PC-3 (cell line): ENCODE measurements at regions not wholly inside any gene's neighbourhood (a gene's known extent, or its start where the extent isn't known, plus 50 kb on each side); places are given as distances from the start of the nearest gene placed in this dataset.

Source experiments
- CTCF ChIP-seq: fragments of 300-600 bp; sonication (generic); conservative IDR thresholded peaks from 2 replicates; pipeline ENCODE4 v1.5.1; 2017; ENCODE audit warnings: antibody characterized with exemption, low read depth, mild to moderate bottlenecking, low read length
- EZH2 ChIP-seq: fragments of 300-600 bp; sonication (generic); IDR thresholded peaks from one replicate; pipeline ENCODE4 v1.6.1; 2017; ENCODE audit warnings: antibody characterized with exemption, mild to moderate bottlenecking, low read length; ENCODE audit not compliant: unreplicated experiment
- EZH2phosphoT487 ChIP-seq: fragments of 300-600 bp; sonication (generic); IDR thresholded peaks from 2 replicates; pipeline ENCODE4 v1.6.1; 2018; ENCODE audit warnings: mild to moderate bottlenecking, antibody characterized with exemption, low read length, borderline replicate concordance

DNA sequence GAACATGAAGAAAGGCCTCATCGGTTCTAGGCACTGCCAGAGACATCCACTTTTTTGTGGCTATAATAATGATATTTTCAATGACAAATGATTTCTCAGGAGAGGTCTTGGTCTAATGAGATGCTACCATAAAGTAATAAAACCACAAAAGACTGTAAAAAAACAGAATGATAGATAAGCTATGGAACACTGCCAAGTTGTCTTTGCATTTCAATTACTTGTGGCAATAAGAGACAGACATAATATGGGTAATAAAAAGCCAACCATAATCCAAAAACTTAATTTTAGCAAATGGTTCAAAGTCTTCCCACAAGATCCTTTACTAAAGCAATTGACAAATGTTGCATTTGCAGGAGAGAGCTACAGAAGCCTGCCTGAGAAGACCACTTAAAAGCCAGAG is 292.5 kb downstream of the ATPSCKMT start:
- TF ChIP-seq CTCF (no peak), EZH2 (no peak), EZH2phosphoT487 (no peak)
